NCI-H748 (cell line): ENCODE measurements at regions not wholly inside any gene's neighbourhood (a gene's known extent, or its start where the extent isn't known, plus 50 kb on each side); places are given as distances from the start of the nearest gene placed in this dataset.

Experiments used
- DNase-seq: peaks from one replicate; lab custom pipeline; 2025; ENCODE audit not compliant: unreplicated experiment; lab: John Stamatoyannopoulos, UW

- DNase-seq: no peak
Measured at GRCh38 chr19:42662712-42663111, 68.0 kb upstream of the CEACAM8 start.

- DNase-seq: no peak
Measured at GRCh38 chr19:42660353-42660752, 65.6 kb upstream of the CEACAM8 start.

GRCh38 chr19:42658076-42658475 is 63.4 kb upstream of the CEACAM8 start:
- DNase-seq: no peak

- DNase-seq: no peak
Measured at GRCh38 chr19:42657556-42657955, 62.8 kb upstream of the CEACAM8 start.

- no peak for DNase-seq
Measured at GRCh38 chr19:42655748-42656147, 61.0 kb upstream of the CEACAM8 start.

- DNase-seq: peak; percentile 8
Measured at GRCh38 chr19:42653841-42654240, 59.1 kb upstream of the CEACAM8 start.

GRCh38 chr19:42652021-42652420 is 57.3 kb upstream of the CEACAM8 start:
- DNase-seq: no peak
